ENCODE measurements at regions not wholly inside any gene's neighbourhood (a gene's known extent, or its start where the extent isn't known, plus 50 kb on each side); places are given as distances from the start of the nearest gene placed in this dataset.

- no peak for TF ChIP-seq CTCF (IDR thresholded peaks at IDR 0.05)
- no peak for TF ChIP-seq POLR2AphosphoS5 (IDR thresholded peaks at IDR 0.05)
- TF ChIP-seq POLR2A (IDR thresholded peaks at IDR 0.05; ENCODE audit: low read depth): no peak
These were observed 136.8 kb upstream of the LPCAT1 start for GRCh38 chr5:1660511-1660910.
